ENCODE measurements at regions not wholly inside any gene's neighbourhood (a gene's known extent, or its start where the extent isn't known, plus 50 kb on each side); places are given as distances from the start of the nearest gene placed in this dataset.
"Not testable (repeated sequence)": the region's sequence is repeated elsewhere in the genome, so short reads cannot be mapped to it uniquely, and the experiment has no call there.

DNA sequence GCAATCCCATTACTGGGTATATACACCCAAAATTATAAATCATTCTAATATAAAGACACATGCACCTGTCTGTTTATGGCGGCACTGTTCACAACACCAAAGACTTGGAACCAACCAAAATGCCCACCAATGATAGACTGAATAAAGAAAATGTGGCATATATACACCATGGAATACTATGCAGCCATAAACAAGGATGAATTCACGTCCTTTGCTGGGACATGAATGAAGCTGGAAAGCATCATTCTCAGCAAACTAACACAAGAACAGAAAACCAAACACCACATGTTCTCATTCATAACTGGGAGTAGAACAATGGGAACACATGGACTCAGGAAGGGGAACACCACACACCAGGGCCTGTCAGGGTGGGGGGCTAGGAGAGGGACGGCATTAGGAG lies 633.2 kb upstream of the DEFB115 start:
- in situ Hi-C loops (cut with HindIII; ENCODE audit: low sequenced_read_pairs); DNase-seq (ENCODE audit: low spot score): not testable (repeated sequence)

DNA sequence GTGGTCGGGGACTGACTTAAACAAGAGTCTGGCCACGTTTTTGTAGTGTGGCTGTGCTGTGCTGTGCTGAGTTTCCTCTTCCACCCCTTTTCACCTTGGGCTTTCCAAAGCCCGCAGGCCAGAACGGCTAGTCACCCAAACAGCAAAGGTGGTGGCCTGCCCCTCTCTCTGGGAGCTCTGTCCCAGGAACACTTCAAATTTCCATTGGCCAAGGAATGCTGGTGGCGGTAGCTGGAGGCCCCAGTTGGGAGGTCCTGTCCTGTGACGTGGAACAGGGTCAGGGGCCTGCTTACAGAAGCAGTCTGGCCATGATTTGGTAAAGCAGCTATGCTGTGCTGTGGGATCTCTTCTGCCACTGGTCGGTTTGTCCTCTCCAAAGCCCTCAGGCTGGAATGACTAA lies 628.1 kb upstream of the DEFB115 start:
- in situ Hi-C loops (cut with HindIII; ENCODE audit: low sequenced_read_pairs); DNase-seq (ENCODE audit: low spot score): not testable (repeated sequence)

GRCh38 chr20:30630761-30631160 lies 626.7 kb upstream of the DEFB115 start:
- in situ Hi-C loops (cut with HindIII; ENCODE audit: low sequenced_read_pairs) = no loop called here
- no peak for DNase-seq (ENCODE audit: low spot score)

DNA sequence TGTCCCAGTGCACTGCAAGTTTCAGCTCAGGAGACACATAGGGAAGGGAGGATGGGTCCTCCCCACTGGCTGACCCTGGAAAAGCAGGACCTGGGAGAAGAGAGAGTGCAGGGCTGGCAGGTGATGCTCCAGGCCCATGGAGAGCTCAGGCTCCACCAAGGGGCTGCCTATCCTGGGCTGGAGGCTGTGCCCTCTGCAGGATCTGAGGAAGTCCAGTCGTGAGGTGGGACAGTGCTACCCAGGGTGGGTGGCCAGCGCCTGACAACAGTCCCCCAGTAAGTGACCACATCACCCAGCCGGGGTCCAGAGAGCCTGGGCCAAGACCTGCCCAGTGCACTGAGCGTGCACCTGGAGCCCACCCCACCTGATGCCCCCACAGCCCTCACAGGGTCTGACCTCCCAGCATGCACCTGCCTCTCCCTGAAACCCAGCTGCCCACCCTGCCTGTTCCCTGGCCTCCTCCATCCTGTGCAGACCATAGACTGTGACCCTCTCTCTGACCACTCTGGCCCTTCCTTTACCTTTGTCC lies 626.1 kb upstream of the DEFB115 start:
- DNase-seq (ENCODE audit: low spot score); in situ Hi-C loops (cut with HindIII; ENCODE audit: low sequenced_read_pairs): not testable (repeated sequence)

- in situ Hi-C loops (cut with HindIII; ENCODE audit: low sequenced_read_pairs); DNase-seq (ENCODE audit: low spot score): not testable (repeated sequence)
These were observed 624.7 kb upstream of the DEFB115 start for GRCh38 chr20:30632773-30633172.

GRCh38 chr20:30641522-30641921 lies 615.9 kb upstream of the DEFB115 start:
- in situ Hi-C loops (cut with HindIII; ENCODE audit: low sequenced_read_pairs); DNase-seq (ENCODE audit: low spot score): not testable (repeated sequence)

GRCh38 chr20:30660982-30661381 lies 596.5 kb upstream of the DEFB115 start:
- DNase-seq (ENCODE audit: low spot score); in situ Hi-C loops (cut with HindIII; ENCODE audit: low sequenced_read_pairs): not testable (repeated sequence)

- DNase-seq (ENCODE audit: low spot score); in situ Hi-C loops (cut with HindIII; ENCODE audit: low sequenced_read_pairs): not testable (repeated sequence)
These were observed 589.0 kb upstream of the DEFB115 start for GRCh38 chr20:30668418-30668817.

DNA sequence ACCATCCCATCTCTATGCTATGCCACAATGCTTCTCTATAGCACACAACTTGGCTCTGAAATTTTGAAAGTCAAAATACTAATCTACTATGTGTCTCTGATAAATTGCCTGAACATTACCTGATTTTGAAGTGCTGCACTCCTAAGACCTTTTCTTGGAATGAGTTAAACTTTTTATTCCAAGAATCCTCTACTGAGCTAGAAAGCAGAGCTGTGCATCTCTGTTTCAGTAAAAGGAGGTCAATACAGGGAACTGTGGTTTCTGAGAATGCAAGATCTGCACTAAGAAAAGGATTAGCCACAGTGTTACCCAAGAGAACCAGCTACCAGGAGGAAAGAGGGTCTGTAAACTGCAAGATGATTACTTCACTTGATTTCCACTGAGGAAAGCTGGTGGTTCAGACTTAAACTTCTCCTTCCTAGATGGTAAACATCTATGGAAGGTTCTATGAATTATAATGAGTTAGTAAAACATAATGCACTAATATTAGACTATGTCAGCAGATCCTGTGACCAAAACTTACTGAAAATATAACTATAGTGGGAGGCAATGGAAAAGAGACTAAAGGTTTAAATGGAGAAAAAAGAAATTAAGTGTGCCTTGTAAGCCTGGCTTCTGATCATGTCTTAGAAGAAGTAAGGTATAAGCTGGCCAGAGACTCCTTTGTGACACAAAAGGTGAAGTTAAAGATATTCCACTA lies 588.0 kb upstream of the DEFB115 start:
- in situ Hi-C loops (cut with HindIII; ENCODE audit: low sequenced_read_pairs); DNase-seq (ENCODE audit: low spot score): not testable (repeated sequence)

GRCh38 chr20:30671120-30671519 lies 586.3 kb upstream of the DEFB115 start:
- in situ Hi-C loops (cut with HindIII; ENCODE audit: low sequenced_read_pairs); DNase-seq (ENCODE audit: low spot score): not testable (repeated sequence)

DNA sequence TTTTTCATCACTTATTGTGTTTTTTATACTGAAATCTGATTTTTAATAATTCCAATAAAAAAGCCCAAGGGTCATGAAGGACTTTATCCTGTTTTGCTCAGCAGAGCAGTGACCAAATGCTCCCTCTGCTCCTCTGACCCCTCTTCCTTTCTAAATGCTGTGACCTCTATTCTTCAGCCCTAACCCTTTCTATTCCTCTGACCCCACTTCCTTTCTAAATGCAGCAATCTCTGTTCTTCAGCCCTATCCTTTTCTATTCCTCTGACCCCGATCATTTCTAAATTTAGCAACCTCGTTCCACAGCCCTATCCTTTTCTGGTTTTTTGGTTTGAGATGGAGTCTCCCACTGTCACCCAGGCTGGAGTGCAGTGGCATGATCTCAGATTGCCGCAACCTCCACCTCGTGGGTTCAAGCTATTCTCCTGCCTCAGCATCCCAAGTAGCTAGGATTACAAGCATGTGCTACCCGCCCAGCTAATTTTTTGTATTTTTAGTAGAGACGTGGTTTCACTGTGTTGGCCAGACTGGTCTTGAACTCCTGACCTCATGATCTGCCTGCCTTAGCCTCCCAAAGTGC lies 581.4 kb upstream of the DEFB115 start:
- DNase-seq (ENCODE audit: low spot score); in situ Hi-C loops (cut with HindIII; ENCODE audit: low sequenced_read_pairs): not testable (repeated sequence)

- DNase-seq (ENCODE audit: low spot score); in situ Hi-C loops (cut with HindIII; ENCODE audit: low sequenced_read_pairs): not testable (repeated sequence)
These were observed 575.2 kb upstream of the DEFB115 start for GRCh38 chr20:30682236-30682635.

DNA sequence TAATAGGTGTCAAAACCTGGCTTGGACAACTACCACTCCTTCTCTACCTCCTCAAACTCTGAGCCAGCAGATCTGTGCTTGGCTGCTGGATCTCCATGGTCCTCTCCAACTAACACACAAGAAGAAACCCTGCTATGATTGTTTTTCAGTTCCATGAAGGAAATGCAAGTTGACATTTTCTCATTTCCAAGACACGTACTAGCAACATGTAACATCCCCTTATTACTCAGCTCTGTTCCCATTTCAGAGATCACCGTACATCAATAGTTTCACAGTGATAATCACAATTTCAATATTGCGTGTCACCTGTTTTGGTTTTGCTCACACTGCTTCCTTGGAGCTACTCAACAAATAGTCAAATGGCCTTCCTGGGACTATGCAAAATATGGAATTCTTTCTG lies 544.6 kb upstream of the DEFB115 start:
- in situ Hi-C loops (cut with HindIII; ENCODE audit: low sequenced_read_pairs); DNase-seq (ENCODE audit: low spot score): not testable (repeated sequence)

GRCh38 chr20:30719415-30720199 lies 537.9 kb upstream of the DEFB115 start:
- DNase-seq (ENCODE audit: low spot score); in situ Hi-C loops (cut with HindIII; ENCODE audit: low sequenced_read_pairs): not testable (repeated sequence)

DNA sequence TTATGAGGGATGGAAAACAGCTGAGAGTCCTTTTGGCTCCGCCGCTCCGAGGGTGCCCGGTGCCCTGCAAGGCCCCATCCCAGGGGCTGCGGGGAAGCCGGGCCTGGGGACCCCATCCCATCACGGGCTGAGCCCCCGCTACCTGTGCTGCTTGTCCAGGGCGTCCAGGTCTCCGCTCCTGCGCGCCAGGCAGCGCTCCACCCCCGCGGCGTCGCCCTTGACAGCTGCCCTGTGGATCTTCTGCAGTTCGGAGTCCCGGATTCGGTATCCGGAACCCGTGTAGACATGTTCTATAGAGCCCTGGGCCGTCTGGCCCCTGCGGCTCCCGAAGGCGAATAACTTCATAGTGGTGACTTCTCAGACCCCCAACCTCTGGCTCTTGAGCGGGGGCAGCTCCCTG lies 534.0 kb upstream of the DEFB115 start:
- DNase-seq (ENCODE audit: low spot score); in situ Hi-C loops (cut with HindIII; ENCODE audit: low sequenced_read_pairs): not testable (repeated sequence)

- peak; percentile 0 for DNase-seq (ENCODE audit: low spot score)
- in situ Hi-C loops (cut with HindIII; ENCODE audit: low sequenced_read_pairs) = not testable (repeated sequence)
These were observed 533.4 kb upstream of the DEFB115 start for GRCh38 chr20:30723934-30724687.

GRCh38 chr20:30724688-30725074 lies 532.8 kb upstream of the DEFB115 start:
- in situ Hi-C loops (cut with HindIII; ENCODE audit: low sequenced_read_pairs); DNase-seq (ENCODE audit: low spot score): not testable (repeated sequence)

DNA sequence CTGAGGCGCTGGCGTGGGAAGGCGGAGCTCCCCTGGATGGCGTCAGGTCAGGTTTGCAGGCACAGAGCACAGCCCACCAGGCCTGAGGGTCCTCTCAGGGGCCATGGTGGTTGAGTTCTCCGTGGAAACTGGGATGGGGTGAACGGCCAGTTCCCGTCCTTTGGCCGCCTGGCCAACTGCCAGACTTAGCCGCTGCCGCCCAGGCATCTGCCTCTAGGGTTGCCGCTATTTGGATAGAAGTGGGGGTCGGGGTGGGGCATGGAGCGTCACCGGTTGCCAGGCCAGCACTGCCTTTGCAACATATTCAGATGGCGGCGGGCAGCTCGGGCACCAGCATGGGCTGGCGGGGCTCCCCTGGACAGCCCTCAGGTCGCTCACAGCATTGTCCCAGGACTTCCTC lies 532.3 kb upstream of the DEFB115 start:
- DNase-seq (ENCODE audit: low spot score) = not testable (repeated sequence)

DNA sequence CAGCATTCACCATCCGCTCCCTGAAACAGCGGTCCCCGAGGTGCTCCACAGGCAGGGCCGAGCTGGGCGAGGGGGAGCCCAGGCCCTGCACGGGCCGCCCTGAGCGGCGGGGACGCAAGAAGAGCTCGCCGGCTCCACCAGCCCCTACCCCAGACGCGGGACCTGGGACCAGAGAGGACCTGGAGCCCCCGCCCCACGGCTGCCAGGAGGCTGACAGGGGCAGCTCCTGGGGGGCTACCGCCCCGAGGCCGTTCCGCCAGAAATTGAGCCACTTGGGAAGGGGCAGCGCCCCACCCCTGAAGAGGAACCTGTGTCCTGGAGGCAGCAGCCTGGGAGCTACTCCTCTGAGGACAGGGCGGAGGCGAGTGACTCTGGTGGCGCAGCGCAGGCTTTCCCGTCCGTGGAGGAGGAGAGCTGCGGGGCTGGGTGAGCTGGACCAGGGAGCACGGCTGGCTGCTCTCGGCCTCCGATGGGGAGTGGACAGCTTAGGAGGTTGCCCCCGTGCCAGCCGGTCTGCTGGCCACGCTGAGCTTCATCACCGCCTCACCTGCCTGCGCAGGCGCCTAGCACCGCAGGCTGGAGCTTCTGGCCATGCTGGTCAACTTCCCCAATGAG lies 529.1 kb upstream of the DEFB115 start:
- in situ Hi-C loops (cut with HindIII; ENCODE audit: low sequenced_read_pairs); DNase-seq (ENCODE audit: low spot score): not testable (repeated sequence)

More for the DNA sequence above, 532.3 kb upstream of the DEFB115 start:
- in situ Hi-C loops (cut with HindIII; ENCODE audit: low sequenced_read_pairs) = not testable (repeated sequence)
